ENCODE measurements at regions not wholly inside any gene's neighbourhood (a gene's known extent, or its start where the extent isn't known, plus 50 kb on each side); places are given as distances from the start of the nearest gene placed in this dataset.

- TF ChIP-seq CTCF (IDR thresholded peaks at IDR 0.05; ENCODE audit: insufficient read depth, low read depth, low read length), result no peak
- no peak for TF ChIP-seq EZH2 (IDR thresholded peaks at IDR 0.05; ENCODE audit: insufficient read depth, low read length)
Observed at GRCh38 chr12:124716208-124717130, 147.2 kb downstream of the SCARB1 start.
